ENCODE measurements at regions not wholly inside any gene's neighbourhood (a gene's known extent, or its start where the extent isn't known, plus 50 kb on each side); places are given as distances from the start of the nearest gene placed in this dataset.
A peak's percentile ranks its signal among the peaks of the same experiment; 100 is the strongest.
"Not testable (repeated sequence)": the region's sequence is repeated elsewhere in the genome, so short reads cannot be mapped to it uniquely, and the experiment has no call there.

DNA sequence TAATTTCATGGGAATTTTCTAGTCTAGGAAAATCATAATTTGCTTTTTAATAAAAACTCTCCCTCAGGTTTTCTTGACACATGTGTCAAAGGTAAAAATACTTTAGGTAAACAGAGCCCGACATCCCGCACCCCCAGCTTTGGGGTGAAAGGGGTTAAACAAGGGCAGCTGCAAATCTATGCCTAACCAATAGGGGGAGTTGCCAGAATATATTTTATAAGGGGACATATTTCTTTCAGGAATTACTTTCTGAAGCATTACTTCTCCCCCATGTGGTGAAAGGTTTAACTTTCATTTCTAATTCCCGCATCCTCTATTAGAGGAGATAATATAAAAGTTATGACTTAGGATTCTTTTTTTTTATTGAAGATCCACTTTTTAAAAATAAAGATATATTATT, 53.9 kb upstream of the HEPH start:
- peak; percentile 14 for DNase-seq (ENCODE audit: low spot score)

DNA sequence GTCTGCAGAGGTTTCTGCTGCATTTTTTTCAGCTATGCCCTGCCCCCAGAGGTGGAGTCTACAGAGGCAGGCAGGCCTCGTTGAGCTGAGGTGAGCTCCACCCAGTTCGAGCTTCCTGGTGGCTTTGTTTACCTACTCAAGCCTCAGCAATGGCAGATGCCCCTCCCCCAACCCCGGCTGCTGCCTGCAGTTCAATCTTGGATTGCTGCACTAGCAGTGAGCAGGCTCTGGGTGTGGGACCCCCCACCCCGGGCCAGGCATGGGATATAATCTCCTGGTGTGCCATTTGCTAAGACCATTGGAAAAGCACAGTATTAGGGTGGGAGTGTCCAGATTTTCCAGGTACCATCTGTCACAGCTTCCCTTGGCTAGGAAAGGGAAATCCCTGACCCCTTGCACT, 56.2 kb upstream of the HEPH start:
- not testable (repeated sequence) for DNase-seq (ENCODE audit: low spot score)

DNA sequence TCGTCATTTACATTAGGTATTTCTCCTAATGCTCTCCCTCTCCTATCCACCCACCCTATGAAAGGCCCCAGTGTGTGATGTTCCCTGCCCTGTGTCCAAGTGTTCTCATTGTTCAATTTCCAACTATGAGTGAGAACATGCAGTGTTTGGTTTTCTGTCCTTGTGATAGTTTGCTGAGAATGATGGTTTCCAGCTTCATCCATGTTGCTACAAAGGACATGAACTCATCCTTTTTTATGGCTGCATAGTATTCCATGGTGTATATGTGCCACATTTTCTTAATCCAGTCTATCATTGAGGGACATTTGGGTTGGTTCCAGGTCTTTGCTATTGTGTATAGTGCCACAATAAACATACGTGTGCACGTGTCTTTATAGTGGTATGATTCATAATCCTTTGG, 61.6 kb upstream of the HEPH start:
- DNase-seq (ENCODE audit: low spot score) = not testable (repeated sequence)

DNA sequence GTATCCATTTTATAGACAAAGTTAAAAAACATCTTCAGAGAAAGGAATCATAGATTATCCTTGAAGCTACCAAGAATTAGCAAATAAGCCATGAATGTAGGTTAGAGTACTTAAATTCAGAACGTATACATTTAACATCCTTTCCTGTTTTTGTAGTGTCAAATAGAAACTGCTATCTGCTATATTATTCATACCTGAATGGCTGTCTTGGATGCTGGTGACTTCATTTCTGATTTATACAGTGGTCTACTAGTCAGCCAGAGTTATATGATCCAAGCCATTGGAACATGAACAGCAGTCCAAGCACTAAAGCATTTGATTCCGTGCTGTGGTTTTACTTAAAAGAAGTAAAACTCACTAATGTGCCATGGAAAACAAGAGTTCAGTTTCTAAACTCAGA, 58.3 kb upstream of the VSIG4 start:
- DNase-seq (ENCODE audit: low spot score) = no peak

DNA sequence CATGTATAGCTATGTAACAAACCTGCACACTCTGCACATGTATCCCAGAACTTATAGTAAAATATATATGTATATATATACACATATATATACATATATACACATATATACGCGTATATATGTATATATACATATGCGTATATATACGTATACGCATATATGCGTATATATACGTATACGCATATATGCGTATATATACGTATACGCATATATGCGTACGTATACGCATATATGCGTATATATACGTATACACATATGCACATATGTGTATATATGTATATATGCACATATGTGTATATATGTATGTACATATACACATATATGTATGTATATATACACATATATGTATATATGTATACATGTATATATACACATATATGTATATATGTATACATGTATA, 57.1 kb upstream of the VSIG4 start:
- not testable (repeated sequence) for DNase-seq (ENCODE audit: low spot score)

DNA sequence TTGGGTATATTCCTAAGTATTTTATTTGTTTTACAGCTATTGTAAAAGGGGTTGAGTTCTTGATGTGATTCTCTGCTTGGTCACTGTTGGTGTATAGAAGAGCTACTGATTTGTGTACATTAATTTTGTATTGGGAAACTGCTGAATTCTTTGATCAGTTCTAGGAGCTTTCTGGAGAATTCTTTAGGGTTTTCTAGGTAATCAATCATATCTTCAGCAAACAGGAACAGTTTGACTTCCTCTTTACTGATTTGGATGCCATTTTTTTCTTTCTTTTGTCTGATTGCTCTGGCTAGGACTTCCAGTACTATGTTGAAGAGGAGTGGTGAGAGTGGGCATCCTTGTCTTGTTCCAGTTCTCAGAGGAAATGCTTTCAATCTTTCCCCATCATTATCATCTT, 50.1 kb upstream of the VSIG4 start:
- not testable (repeated sequence) for DNase-seq (ENCODE audit: low spot score)
